ENCODE measurements at regions not wholly inside any gene's neighbourhood (a gene's known extent, or its start where the extent isn't known, plus 50 kb on each side); places are given as distances from the start of the nearest gene placed in this dataset.

- no peak for TF ChIP-seq CTCF (IDR thresholded peaks at IDR 0.05)
- no peak for TF ChIP-seq POLR2A (IDR thresholded peaks at IDR 0.05)
Measured at GRCh38 chr2:35946478-35946877, 409.1 kb upstream of the CRIM1 start.
